ENCODE measurements at regions not wholly inside any gene's neighbourhood (a gene's known extent, or its start where the extent isn't known, plus 50 kb on each side); places are given as distances from the start of the nearest gene placed in this dataset.

DNA sequence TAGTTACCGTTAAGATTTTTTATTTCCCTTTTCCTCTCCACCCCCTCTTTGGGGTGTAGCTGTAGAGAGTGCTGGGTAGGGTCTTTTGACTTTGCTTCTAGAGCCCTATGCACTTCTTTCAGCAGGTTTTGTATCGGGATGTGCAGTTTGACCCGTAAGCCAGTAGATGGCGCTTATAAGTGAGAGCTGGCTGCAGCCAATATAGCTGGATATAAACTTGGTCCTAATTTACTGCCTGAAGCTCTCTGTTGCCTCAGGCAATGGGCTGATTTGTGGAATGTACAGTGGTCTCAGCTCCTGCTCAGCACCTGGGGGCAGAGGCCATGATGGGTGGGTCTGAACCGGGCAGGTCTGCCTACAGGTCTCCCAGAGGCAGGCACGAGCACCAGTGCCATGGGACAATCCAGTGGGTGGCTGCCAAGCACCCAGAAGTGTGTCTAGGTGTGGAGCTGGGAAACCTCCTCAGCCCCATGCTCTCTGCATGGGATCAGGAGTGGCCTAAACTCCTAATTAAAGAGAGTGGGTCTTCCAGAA, 146.5 kb downstream of the SPANXN1 start:
- TF ChIP-seq, protein P1, sequence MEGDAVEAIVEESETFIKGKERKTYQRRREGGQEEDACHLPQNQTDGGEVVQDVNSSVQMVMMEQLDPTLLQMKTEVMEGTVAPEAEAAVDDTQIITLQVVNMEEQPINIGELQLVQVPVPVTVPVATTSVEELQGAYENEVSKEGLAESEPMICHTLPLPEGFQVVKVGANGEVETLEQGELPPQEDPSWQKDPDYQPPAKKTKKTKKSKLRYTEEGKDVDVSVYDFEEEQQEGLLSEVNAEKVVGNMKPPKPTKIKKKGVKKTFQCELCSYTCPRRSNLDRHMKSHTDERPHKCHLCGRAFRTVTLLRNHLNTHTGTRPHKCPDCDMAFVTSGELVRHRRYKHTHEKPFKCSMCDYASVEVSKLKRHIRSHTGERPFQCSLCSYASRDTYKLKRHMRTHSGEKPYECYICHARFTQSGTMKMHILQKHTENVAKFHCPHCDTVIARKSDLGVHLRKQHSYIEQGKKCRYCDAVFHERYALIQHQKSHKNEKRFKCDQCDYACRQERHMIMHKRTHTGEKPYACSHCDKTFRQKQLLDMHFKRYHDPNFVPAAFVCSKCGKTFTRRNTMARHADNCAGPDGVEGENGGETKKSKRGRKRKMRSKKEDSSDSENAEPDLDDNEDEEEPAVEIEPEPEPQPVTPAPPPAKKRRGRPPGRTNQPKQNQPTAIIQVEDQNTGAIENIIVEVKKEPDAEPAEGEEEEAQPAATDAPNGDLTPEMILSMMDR (conservative IDR thresholded peaks at IDR 0.05; ENCODE audit: low read length), result peak; percentile 66
- TF ChIP-seq EZH2phosphoT487 (IDR thresholded peaks at IDR 0.05; ENCODE audit: borderline replicate concordance, low read depth, low read length), result no peak
